HG03045 (cell line): ENCODE measurements at regions not wholly inside any gene's neighbourhood (a gene's known extent, or its start where the extent isn't known, plus 50 kb on each side); places are given as distances from the start of the nearest gene placed in this dataset.
"Not testable (repeated sequence)": the region's sequence is repeated elsewhere in the genome, so short reads cannot be mapped to it uniquely, and the experiment has no call there.

ENCODE experiments used
- ATAC-seq: cut with Tn5 transposase; IDR thresholded peaks from one replicate; pipeline ENCODE4 v1.9.1; 2021; ENCODE audit warnings: mild to moderate bottlenecking, moderate library complexity; ENCODE audit not compliant: unreplicated experiment

GRCh38 chr7:67608806-67609205, 612.2 kb downstream of the TYW1 start:
- no peak for ATAC-seq

GRCh38 chr7:67610897-67611296, 614.3 kb downstream of the TYW1 start:
- no peak for ATAC-seq

DNA sequence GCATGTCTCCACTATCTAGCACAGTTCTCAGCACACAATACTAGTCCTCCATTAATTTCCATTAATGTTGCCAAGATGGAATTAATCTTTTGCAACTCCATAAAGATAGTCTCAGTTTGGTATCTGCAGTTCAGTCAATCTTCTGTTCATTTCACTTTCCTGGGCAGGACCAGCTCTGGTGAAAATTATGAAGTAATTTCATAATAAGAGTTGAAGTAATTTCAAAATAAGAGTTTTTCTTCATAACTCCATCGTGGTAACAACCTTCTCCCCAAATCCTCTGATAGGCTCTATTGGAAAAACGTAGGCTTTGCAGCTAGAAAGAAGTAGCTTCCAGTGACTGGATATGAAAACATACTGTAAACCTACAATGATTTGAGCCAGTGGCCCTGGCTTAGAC, 618.2 kb downstream of the TYW1 start:
- ATAC-seq = no peak

- no peak for ATAC-seq
Observed at GRCh38 chr7:67616517-67616916, 619.9 kb downstream of the TYW1 start.

GRCh38 chr7:67618556-67619162, 622.0 kb downstream of the TYW1 start:
- no peak for ATAC-seq

GRCh38 chr7:67619175-67619574, 622.5 kb downstream of the TYW1 start:
- no peak for ATAC-seq

- ATAC-seq = no peak
Observed at GRCh38 chr7:67620216-67620933, 623.7 kb downstream of the TYW1 start.

GRCh38 chr7:67621704-67622103, 625.1 kb downstream of the TYW1 start:
- no peak for ATAC-seq

DNA sequence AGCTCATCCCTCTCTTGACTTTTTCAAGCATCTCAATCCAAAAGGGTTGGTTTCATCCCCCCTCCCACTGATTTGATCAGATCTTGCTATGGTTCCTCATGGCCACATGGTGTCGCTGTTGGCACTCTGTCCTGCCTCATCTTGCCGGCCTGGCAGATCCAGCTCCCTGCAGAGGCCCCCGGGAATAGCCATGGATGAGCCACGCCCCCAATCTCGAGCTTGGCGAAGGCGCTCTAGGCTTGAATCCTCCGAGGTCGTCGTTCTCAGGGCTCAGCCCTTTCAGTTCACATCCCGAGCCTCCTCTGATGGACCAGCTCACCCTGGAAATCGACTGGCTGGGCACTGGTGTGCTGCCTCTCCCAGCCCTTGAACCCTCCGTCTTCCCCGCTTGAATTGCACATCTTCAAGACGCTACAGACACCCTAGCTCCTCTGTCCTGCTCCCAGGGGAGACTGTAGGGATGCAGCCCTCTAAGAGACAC, 628.7 kb downstream of the TYW1 start:
- ATAC-seq = no peak

DNA sequence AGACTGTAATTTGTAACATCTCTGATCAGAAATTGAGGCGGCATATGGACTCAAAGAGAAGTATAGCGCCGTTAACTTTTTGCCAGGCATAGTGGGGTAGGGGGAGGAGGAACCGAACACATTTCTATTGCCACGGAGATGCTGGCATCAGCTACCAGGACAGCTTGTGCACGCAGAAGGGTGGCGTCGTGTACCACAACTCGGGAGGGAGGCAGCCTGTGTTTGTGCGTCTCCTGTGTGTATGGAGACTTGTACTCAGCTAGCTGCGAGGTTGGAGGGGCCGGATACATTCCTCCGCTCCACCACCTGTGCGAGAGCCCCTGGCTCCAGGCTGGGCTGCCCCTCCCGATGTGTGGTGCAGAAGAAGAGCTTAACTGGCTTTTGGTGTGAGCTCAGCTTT, 634.8 kb downstream of the TYW1 start:
- ATAC-seq = no peak

GRCh38 chr7:67635271-67635670, 638.6 kb downstream of the TYW1 start:
- ATAC-seq = no peak

- no peak for ATAC-seq
Observed at GRCh38 chr7:67636348-67637022, 639.9 kb downstream of the TYW1 start.

DNA sequence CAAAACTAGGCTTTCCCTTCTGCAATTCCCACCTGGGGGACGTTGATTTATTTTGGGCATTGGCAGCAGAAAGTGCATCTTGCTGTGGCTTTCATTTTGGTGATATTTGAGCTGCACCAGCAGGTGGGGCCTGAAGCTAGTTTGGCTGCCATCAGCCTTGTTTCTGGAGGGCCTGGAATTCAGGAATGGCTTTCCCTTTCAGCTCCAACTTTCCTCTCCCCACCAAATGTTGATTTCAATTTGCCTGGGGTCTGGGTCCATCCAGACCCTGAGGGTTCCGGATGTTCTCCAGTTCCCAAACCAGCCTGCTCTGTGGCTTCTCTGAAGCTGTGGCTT, 640.4 kb downstream of the TYW1 start:
- no peak for ATAC-seq

DNA sequence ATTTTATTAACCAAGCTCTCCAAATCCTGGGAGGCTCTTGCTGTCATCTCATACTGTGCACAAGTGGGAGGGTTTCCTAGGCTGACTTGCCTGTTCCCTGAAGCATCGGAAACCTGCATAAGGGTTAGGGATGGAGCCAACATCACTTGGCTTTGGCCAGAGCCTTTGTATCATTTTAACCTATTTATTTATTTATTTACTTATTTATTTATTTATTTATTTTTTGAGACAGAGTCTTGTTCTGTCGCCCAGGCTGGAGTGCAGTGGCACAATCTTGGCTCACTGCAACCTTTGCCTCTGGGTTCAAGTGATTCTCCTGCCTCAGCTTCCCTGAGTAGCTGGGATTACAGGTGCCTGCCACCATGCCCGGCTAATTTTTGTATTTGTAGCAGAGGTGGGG, 645.9 kb downstream of the TYW1 start:
- not testable (repeated sequence) for ATAC-seq

DNA sequence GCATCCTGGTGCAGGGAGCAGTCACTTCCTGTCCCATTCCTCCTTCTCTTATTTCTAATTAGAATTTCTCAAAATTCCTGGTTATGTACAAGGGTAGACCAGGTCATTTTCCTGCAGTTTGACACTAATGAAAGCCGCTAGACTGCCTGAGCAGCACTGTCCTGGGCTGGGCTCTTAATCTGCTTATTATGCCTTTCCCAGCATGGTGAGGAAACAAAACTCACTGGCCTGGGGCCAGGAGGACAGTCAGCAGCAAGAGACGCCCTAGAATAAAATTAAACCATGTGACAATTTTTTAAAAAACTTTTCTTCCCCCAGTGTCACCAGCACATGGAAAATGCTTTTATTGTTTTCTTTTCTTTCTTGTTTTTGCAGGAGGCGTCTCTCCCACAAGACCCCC, 647.5 kb downstream of the TYW1 start:
- ATAC-seq = no peak

DNA sequence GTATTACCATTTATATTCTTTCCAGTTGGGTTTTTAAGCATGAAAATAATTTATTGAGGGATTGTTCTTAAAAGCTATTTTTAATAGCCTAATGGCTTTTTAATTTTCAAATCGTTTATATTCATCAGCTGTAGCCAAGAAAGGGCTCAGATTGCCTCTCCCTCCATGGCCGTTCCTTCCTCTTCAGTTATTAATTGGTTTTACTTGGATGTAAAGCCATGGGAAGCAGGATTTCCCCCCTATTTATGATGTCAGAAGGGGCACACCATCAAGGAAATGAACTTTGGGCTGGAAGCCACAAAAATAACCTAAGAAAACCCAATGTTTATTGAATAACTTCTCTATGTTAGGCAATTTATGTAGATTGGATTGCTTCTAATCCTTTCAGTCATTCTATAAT, 656.3 kb downstream of the TYW1 start:
- ATAC-seq = no peak

DNA sequence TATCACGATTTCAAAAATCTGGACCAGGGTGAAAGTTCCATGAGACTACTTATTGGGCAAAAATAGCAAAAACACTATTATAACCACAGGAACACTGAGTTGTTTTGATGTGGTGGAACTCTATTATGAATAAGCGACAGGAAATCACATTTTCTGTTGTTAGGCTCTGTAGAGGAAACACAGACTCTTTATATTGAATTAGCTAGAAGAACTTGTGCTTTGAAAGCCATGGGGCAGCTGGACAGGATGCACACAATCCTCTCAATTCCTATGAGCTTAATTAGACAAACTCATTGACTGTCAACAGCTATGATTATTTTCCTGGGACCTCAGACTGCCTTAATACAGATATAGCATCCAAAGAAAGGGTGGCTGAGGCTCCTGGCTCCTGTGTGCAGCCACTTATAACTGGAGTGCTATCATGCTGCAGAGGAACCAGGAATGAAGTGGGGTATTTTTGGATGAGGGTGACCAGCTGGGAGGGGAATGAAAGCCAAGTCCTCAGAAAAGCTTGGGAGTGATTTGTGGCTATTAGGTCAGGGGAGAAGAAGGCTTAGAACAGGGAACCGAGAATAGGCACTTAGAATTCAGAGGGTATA, 657.3 kb downstream of the TYW1 start:
- no peak for ATAC-seq

- ATAC-seq = no peak
Observed at GRCh38 chr7:67654642-67655041, 658.0 kb downstream of the TYW1 start.

GRCh38 chr7:67655168-67655567, 658.5 kb downstream of the TYW1 start:
- no peak for ATAC-seq

- ATAC-seq = no peak
Observed at GRCh38 chr7:67659091-67659490, 662.5 kb downstream of the TYW1 start.

- ATAC-seq = no peak
Observed at GRCh38 chr7:67662804-67663203, 666.2 kb downstream of the TYW1 start.

GRCh38 chr7:67663644-67664043, 667.0 kb downstream of the TYW1 start:
- ATAC-seq = no peak
